ENCODE measurements at regions not wholly inside any gene's neighbourhood (a gene's known extent, or its start where the extent isn't known, plus 50 kb on each side); places are given as distances from the start of the nearest gene placed in this dataset.

GRCh38 chrX:1076871-1077651 is 135.4 kb downstream of the CRLF2 start:
- TF ChIP-seq POLR2A (IDR thresholded peaks at IDR 0.05) (no peak), CTCF (IDR thresholded peaks at IDR 0.05) (no peak)

Measured in adrenal gland (tissue), 5 donors.